HepG2 (cell line): ENCODE measurements at regions not wholly inside any gene's neighbourhood (a gene's known extent, or its start where the extent isn't known, plus 50 kb on each side); places are given as distances from the start of the nearest gene placed in this dataset.

Experiments
- ATAC-seq: fragments of 200-7000 bp; cut with Tn5 transposase; 3 replicates; pipeline ENCODE4 v1.9.1; 2020; ENCODE audit warnings: mild to moderate bottlenecking, moderate library complexity
- BruUV-seq: library from RNA; stranded (reverse); fragments of 400-500 nt; replicated peaks from 2 replicates; lab custom pipeline; 2021; lab: Mats Ljungman, UMichigan
- CTCF ChIA-PET: fragments of 300-600 bp; formaldehyde crosslinking; extraction: SDS; loops from one replicate; lab custom pipeline; 2021; ENCODE audit warnings: low total read pairs, inconsistent platforms, low intra/inter-chr PET ratio; lab: Yijun Ruan, JAX
- POLR2A ChIA-PET: fragments of 350-600 bp; sonication (Branson Sonifier 250); formaldehyde crosslinking; loops from one replicate; lab custom pipeline; 2020; ENCODE audit warnings: antibody characterized with exemption, inconsistent platforms; lab: Yijun Ruan, JAX
- DNase-seq: peaks from one replicate; pipeline ENCODE4 v3.0.0-alpha.2; 2015; ENCODE audit warnings: low spot score
- FAIRE-seq: peaks from 3 replicates; lab custom pipeline; 2011; peaks lifted over from hg19 to GRCh38; lab: Jason Lieb, UNC
- H2AFZ ChIP-seq: one replicate; pipeline ENCODE4 v1.6.1; 2011; ENCODE audit warnings: low read length, inconsistent platforms
- H3K27ac ChIP-seq: fragments of 300-600 bp; 3 replicates; pipeline ENCODE4 v1.8.0; 2011; ENCODE audit warnings: mixed run types, mild to moderate bottlenecking, mixed read lengths, low read length, inconsistent platforms; ENCODE audit not compliant: insufficient read depth; ENCODE audit errors: extremely low read length
- H3K27me3 ChIP-seq, 2 experiments: fragments of 200-600 bp in 1 of 2; 2 replicates in 1 of 2; 3 replicates in 1 of 2; pipeline versions ENCODE4 v1.6.0 to v1.8.0; 2011; ENCODE audit warnings: low read length in 2 of 2, mild to moderate bottlenecking in 2 of 2, moderate library complexity in 2 of 2, inconsistent platforms in 1 of 2; ENCODE audit not compliant: insufficient read depth in 2 of 2, control insufficient read depth in 1 of 2
- H3K36me3 ChIP-seq, 2 experiments: fragments of 200-600 bp in 1 of 2; replicated peaks in 1 of 2; 2 replicates in 1 of 2; 3 replicates in 1 of 2; pipeline versions ENCODE4 v1.5.1 to v1.8.0; 2011; ENCODE audit warnings: low read length in 2 of 2, inconsistent platforms in 1 of 2; ENCODE audit not compliant: insufficient read depth in 2 of 2, control insufficient read depth in 1 of 2
- H3K4me1 ChIP-seq: 2 replicates; pipeline ENCODE4 v1.5.1; 2012; ENCODE audit warnings: low read length, inconsistent platforms; ENCODE audit not compliant: insufficient read depth
- H3K4me2 ChIP-seq: 2 replicates; pipeline ENCODE4 v1.6.0; 2011; ENCODE audit warnings: low read depth, low read length, inconsistent platforms
- H3K4me3 ChIP-seq, 3 experiments: fragments of 200-600 bp in 1 of 3; sonication (generic), shearing (Covaris generic) in 1 of 3; replicated peaks in 1 of 3; 2 replicates each; pipeline ENCODE4 v1.5.1; 2011 to 2016; ENCODE audit warnings: low read length in 3 of 3, inconsistent platforms in 2 of 3, low read depth in 2 of 3, mild to moderate bottlenecking in 2 of 3, control low read depth in 1 of 3, mixed read lengths in 1 of 3; ENCODE audit not compliant: insufficient read depth in 1 of 3
- H3K79me2 ChIP-seq: one replicate; pipeline ENCODE4 v1.6.1; 2011; ENCODE audit warnings: low read length, inconsistent platforms; ENCODE audit not compliant: insufficient read depth
- H3K9ac ChIP-seq: 2 replicates; pipeline ENCODE4 v1.6.0; 2011; ENCODE audit warnings: mild to moderate bottlenecking, low read depth, low read length, inconsistent platforms; ENCODE audit not compliant: insufficient read depth
- H3K9me3 ChIP-seq: 2 replicates; pipeline ENCODE4 v1.5.1; 2012; ENCODE audit warnings: mild to moderate bottlenecking, low read length
- H4K20me1 ChIP-seq: 2 replicates; pipeline ENCODE4 v1.6.0; 2011; ENCODE audit warnings: inconsistent platforms, mild to moderate bottlenecking, low read length, moderate library complexity; ENCODE audit not compliant: insufficient read depth
- ELF1 ChIP-seq: sonication (generic); formaldehyde crosslinking; IDR thresholded peaks from 2 replicates; pipeline ENCODE4 v1.4.0; 2020; ENCODE audit warnings: missing genetic modification reagents
- HES4 ChIP-seq: sonication (generic); formaldehyde crosslinking; IDR thresholded peaks from 2 replicates; pipeline ENCODE4 v1.9.0; 2021; ENCODE audit warnings: mild to moderate bottlenecking, missing genetic modification reagents, borderline replicate concordance
- HINFP ChIP-seq: sonication (generic); formaldehyde crosslinking; IDR thresholded peaks from 2 replicates; pipeline ENCODE4 v1.4.0; 2020; ENCODE audit warnings: low read depth, mild to moderate bottlenecking, missing genetic modification reagents
- HOXA5 ChIP-seq: sonication (generic); formaldehyde crosslinking; IDR thresholded peaks from 2 replicates; pipeline ENCODE4 v1.4.0; 2020; ENCODE audit warnings: missing genetic modification reagents
- IRF1 ChIP-seq: sonication (generic); formaldehyde crosslinking; IDR thresholded peaks from 2 replicates; pipeline ENCODE4 v1.4.0; 2020; ENCODE audit warnings: low read depth, mild to moderate bottlenecking, missing genetic modification reagents
- KDM2A ChIP-seq: sonication (generic); formaldehyde crosslinking; IDR thresholded peaks from 2 replicates; pipeline ENCODE4 v1.4.0; 2020; ENCODE audit warnings: low read depth, missing genetic modification reagents, borderline replicate concordance
- KDM4B ChIP-seq: sonication (generic); formaldehyde crosslinking; IDR thresholded peaks from 2 replicates; pipeline ENCODE4 v1.4.0; 2020; ENCODE audit warnings: missing genetic modification reagents
- KLF16 ChIP-seq, 2 experiments: sonication (generic) in 1 of 2; formaldehyde crosslinking in 1 of 2; IDR thresholded peaks; 2 replicates each; pipeline versions ENCODE4 v1.6.1 to v1.8.0; 2016 to 2023; ENCODE audit warnings: missing genetic modification reagents in 2 of 2, missing compliant biosample characterization in 1 of 2
- NFYB ChIP-seq: sonication (generic); formaldehyde crosslinking; IDR thresholded peaks from 2 replicates; pipeline ENCODE4 v1.4.0; 2020; ENCODE audit warnings: missing genetic modification reagents
- NR2F2 ChIP-seq: IDR thresholded peaks from 2 replicates; pipeline ENCODE4 v1.6.1; 2012; ENCODE audit warnings: low read depth, inconsistent platforms, borderline replicate concordance
- SIX4 ChIP-seq: sonication (generic); formaldehyde crosslinking; IDR thresholded peaks from 2 replicates; pipeline ENCODE4 v1.4.0; 2020; ENCODE audit warnings: missing genetic modification reagents
- SP4 ChIP-seq: sonication (generic); formaldehyde crosslinking; IDR thresholded peaks from 2 replicates; pipeline ENCODE4 v1.8.1; 2023; ENCODE audit warnings: mild to moderate bottlenecking, missing genetic modification reagents
- THRA ChIP-seq: sonication (generic); formaldehyde crosslinking; IDR thresholded peaks from 2 replicates; pipeline ENCODE4 v1.4.0; 2020; ENCODE audit warnings: missing genetic modification reagents, borderline replicate concordance
- ZC3H13 ChIP-seq: sonication (generic); formaldehyde crosslinking; IDR thresholded peaks from 2 replicates; pipeline ENCODE4 v1.8.1; 2023; ENCODE audit warnings: mild to moderate bottlenecking, missing genetic modification reagents, moderate library complexity
- ZNF512B ChIP-seq: sonication (generic); formaldehyde crosslinking; IDR thresholded peaks from 2 replicates; pipeline ENCODE4 v1.5.1; 2020; ENCODE audit warnings: missing genetic modification reagents, mild to moderate bottlenecking, borderline replicate concordance
- ZSCAN22 ChIP-seq: sonication (generic); formaldehyde crosslinking; IDR thresholded peaks from 2 replicates; pipeline ENCODE4 v1.4.0; 2020; ENCODE audit warnings: mild to moderate bottlenecking, missing genetic modification reagents
- WGBS: methylation state at CpG from one replicate; pipeline ENCODE4 v1.1.6; 2017; ENCODE audit warnings: low lambda C conversion rate; 5-methylcytosine and 5-hydroxymethylcytosine counted together
- in situ Hi-C: cut with HindIII; loops from 2 replicates; pipeline ENCODE4 v1.10.0; 2017; ENCODE audit warnings: low pct_unique_long_range_greater_than_20kb; ENCODE audit not compliant: extremely low pct_ligation_motif_present
- intact Hi-C: fragments of 100-400 bp; cut with micrococcal nuclease; formaldehyde crosslinking; loops from one replicate; pipeline ENCODE4 v1.10.0; 2022; ENCODE audit not compliant: unreplicated experiment

GRCh38 chr15:66849393-66849745 lies 147.3 kb downstream of the SMAD6 start:
- CTCF ChIA-PET, result no interaction called here
- no peak overlapping the region for H3K27ac ChIP-seq
- intact Hi-C loops, result no loop called here

GRCh38 chr15:66849746-66850077 lies 147.7 kb downstream of the SMAD6 start:
- no peak overlapping the region for H3K27ac ChIP-seq
- POLR2A ChIA-PET, result no interaction called here
- H3K9me3 ChIP-seq, result no peaks in the 10 kb centered on the region
- ATAC-seq (no peak), DNase-seq (no peak), FAIRE-seq (no peak)
- H3K27me3 ChIP-seq, result peaks cover 4 to 19% of the 10 kb centered on the region in 2 experiments; a peak in 4 of 5 replicates
- WGBS, result 12% methylated on average over 3 of the region's 4 CpGs
- H3K36me3 ChIP-seq, result no peaks in the 10 kb centered on the region
- no TSS peak for BruUV-seq
- CTCF ChIA-PET, result no interaction called here
- H3K9ac ChIP-seq, result no peak overlapping the region
- no peaks in the 10 kb centered on the region for H4K20me1 ChIP-seq
- H2AFZ ChIP-seq, result no peak overlapping the region
- H3K4me1 ChIP-seq, result peaks cover 36% of the 10 kb centered on the region
- no peaks in the 10 kb centered on the region for H3K79me2 ChIP-seq
- no peak overlapping the region for H3K4me3 ChIP-seq
- intact Hi-C loops (loop anchor here (2.0 to 5.0 kb wide), 2 partner anchors 77 to 239 kb away; no protein-coding TSS in a partner anchor), in situ Hi-C loops (loop anchor here (5.0 to 10.0 kb wide), 2 partner anchors 65 to 247 kb away; no protein-coding TSS in a partner anchor)
- H3K4me2 ChIP-seq, result no peak overlapping the region
- no peak for TF ChIP-seq NFYB
- TF ChIP-seq NR2F2, result no peak
- TF ChIP-seq KDM4B (CRISPR knock-in tag), result no peak
- no peak for TF ChIP-seq THRA (CRISPR knock-in tag)
- TF ChIP-seq ELF1 (CRISPR knock-in tag), result no peak
- no peak for TF ChIP-seq HES4 (CRISPR knock-in tag)
- TF ChIP-seq IRF1 (CRISPR knock-in tag), result no peak
- no peak for TF ChIP-seq ZNF512B (CRISPR knock-in tag)
- TF ChIP-seq HINFP (CRISPR knock-in tag), result no peak
- TF ChIP-seq KDM2A (CRISPR knock-in tag), result no peak
- TF ChIP-seq HOXA5, result no peak

More at GRCh38 chr15:66849393-66849745, 147.3 kb downstream of the SMAD6 start:
- H3K79me2 ChIP-seq, result no peaks in the 10 kb centered on the region
- BruUV-seq, result no TSS peak
- FAIRE-seq, result no peak
- POLR2A ChIA-PET, result no interaction called here
- H3K27me3 ChIP-seq, result peaks cover 4 to 21% of the 10 kb centered on the region in 2 experiments; a peak in 4 of 5 replicates
- H3K36me3 ChIP-seq, result no peaks in the 10 kb centered on the region
- H3K4me1 ChIP-seq, result peaks cover 33% of the 10 kb centered on the region
- no peak overlapping the region for H2AFZ ChIP-seq
- no peak for ATAC-seq
- H3K9ac ChIP-seq, result no peak overlapping the region
- H3K4me3 ChIP-seq, result no peak overlapping the region
- in situ Hi-C loops, result loop anchor here (5.0 to 10.0 kb wide), 2 partner anchors 65 to 247 kb away; no protein-coding TSS in a partner anchor
- no peak overlapping the region for H3K4me2 ChIP-seq
- TF ChIP-seq KLF16 (CRISPR knock-in tag; IDR thresholded peaks at IDR 0.05) (no peak), ZC3H13 (no peak), ZSCAN22 (CRISPR knock-in tag) (peak; percentile 88), SIX4 (no peak), SP4 (no peak)
- TF ChIP-seq, all 625 proteins: peak for 1
- no peak for DNase-seq
- 58% methylated on average over 3 of the region's 3 CpGs for WGBS
- no peaks in the 10 kb centered on the region for H4K20me1 ChIP-seq
- no peaks in the 10 kb centered on the region for H3K9me3 ChIP-seq
